ENCODE measurements at regions not wholly inside any gene's neighbourhood (a gene's known extent, or its start where the extent isn't known, plus 50 kb on each side); places are given as distances from the start of the nearest gene placed in this dataset.

- no peaks in the 10 kb centered on the region for H3K36me3 ChIP-seq (ENCODE audit: control insufficient read depth, insufficient read depth, low read length)
- H3K4me3 ChIP-seq (ENCODE audit: low read depth, low read length), result no peak overlapping the region
- no peak for DNase-seq (ENCODE audit: low read depth)
- no peaks in the 10 kb centered on the region for H3K27me3 ChIP-seq (ENCODE audit: control insufficient read depth, insufficient read depth, low read length)
- no peak for TF ChIP-seq CTCF (IDR thresholded peaks at IDR 0.05; ENCODE audit: insufficient read depth, low read length, poor library complexity, severe bottlenecking)
Measured at GRCh38 chr4:26071688-26072087, 157.7 kb downstream of the SMIM20 start.

GRCh38 chr4:26073886-26074560 lies 160.0 kb downstream of the SMIM20 start:
- no peak for TF ChIP-seq CTCF (IDR thresholded peaks at IDR 0.05; ENCODE audit: insufficient read depth, low read length, poor library complexity, severe bottlenecking)
- H3K27me3 ChIP-seq (ENCODE audit: control insufficient read depth, insufficient read depth, low read length), result no peaks in the 10 kb centered on the region
- no peaks in the 10 kb centered on the region for H3K36me3 ChIP-seq (ENCODE audit: control insufficient read depth, insufficient read depth, low read length)
- no peak for DNase-seq (ENCODE audit: low read depth)
- H3K4me3 ChIP-seq (ENCODE audit: low read depth, low read length), result no peak overlapping the region

- H3K27me3 ChIP-seq (ENCODE audit: control insufficient read depth, insufficient read depth, low read length), result no peaks in the 10 kb centered on the region
- H3K4me3 ChIP-seq (ENCODE audit: low read depth, low read length), result no peak overlapping the region
- TF ChIP-seq CTCF (IDR thresholded peaks at IDR 0.05; ENCODE audit: insufficient read depth, low read length, poor library complexity, severe bottlenecking), result no peak
- no peaks in the 10 kb centered on the region for H3K36me3 ChIP-seq (ENCODE audit: control insufficient read depth, insufficient read depth, low read length)
- no peak for DNase-seq (ENCODE audit: low read depth)
Measured at GRCh38 chr4:26074712-26075430, 160.9 kb downstream of the SMIM20 start.

- H3K4me3 ChIP-seq (ENCODE audit: low read depth, low read length), result no peak overlapping the region
- no peaks in the 10 kb centered on the region for H3K27me3 ChIP-seq (ENCODE audit: control insufficient read depth, insufficient read depth, low read length)
- DNase-seq (ENCODE audit: low read depth), result no peak
- no peaks in the 10 kb centered on the region for H3K36me3 ChIP-seq (ENCODE audit: control insufficient read depth, insufficient read depth, low read length)
- no peak for TF ChIP-seq CTCF (IDR thresholded peaks at IDR 0.05; ENCODE audit: insufficient read depth, low read length, poor library complexity, severe bottlenecking)
Measured at GRCh38 chr4:26075583-26075982, 161.6 kb downstream of the SMIM20 start.

- H3K36me3 ChIP-seq (ENCODE audit: control insufficient read depth, insufficient read depth, low read length), result no peaks in the 10 kb centered on the region
- TF ChIP-seq CTCF (IDR thresholded peaks at IDR 0.05; ENCODE audit: insufficient read depth, low read length, poor library complexity, severe bottlenecking), result no peak
- no peaks in the 10 kb centered on the region for H3K27me3 ChIP-seq (ENCODE audit: control insufficient read depth, insufficient read depth, low read length)
- DNase-seq (ENCODE audit: low read depth), result no peak
- no peak overlapping the region for H3K4me3 ChIP-seq (ENCODE audit: low read depth, low read length)
Measured at GRCh38 chr4:26076000-26076587, 162.1 kb downstream of the SMIM20 start.
